IPS DF 6.9 (cell line): ENCODE measurements at regions not wholly inside any gene's neighbourhood (a gene's known extent, or its start where the extent isn't known, plus 50 kb on each side); places are given as distances from the start of the nearest gene placed in this dataset.
"Not testable (repeated sequence)": the region's sequence is repeated elsewhere in the genome, so short reads cannot be mapped to it uniquely, and the experiment has no call there.

Experiments used
- DNase-seq: peaks from one replicate; pipeline ENCODE4 v3.0.0-alpha.2; 2013; ENCODE audit warnings: low read depth, low spot score
- H3K27ac ChIP-seq: one replicate; pipeline ENCODE4 v1.5.1; 2013; ENCODE audit warnings: low read length, control low read depth
- H3K27me3 ChIP-seq: 2 replicates; pipeline ENCODE4 v1.6.1; 2013; ENCODE audit warnings: mild to moderate bottlenecking, low read length; ENCODE audit not compliant: control insufficient read depth, insufficient read depth
- H3K36me3 ChIP-seq: 2 replicates; pipeline ENCODE4 v1.6.1; 2013; ENCODE audit warnings: low read length; ENCODE audit not compliant: control insufficient read depth, insufficient read depth
- H3K4me1 ChIP-seq: 2 replicates; pipeline ENCODE4 v1.6.1; 2013; ENCODE audit warnings: low read length; ENCODE audit not compliant: control insufficient read depth, insufficient read depth
- H3K4me3 ChIP-seq: 2 replicates; pipeline ENCODE4 v1.5.1; 2013; ENCODE audit warnings: mild to moderate bottlenecking, low read length
- H3K9me3 ChIP-seq: 2 replicates; pipeline ENCODE4 v1.6.1; 2013; ENCODE audit warnings: low read length, inconsistent platforms; ENCODE audit not compliant: control insufficient read depth, insufficient read depth
- WGBS: extraction: QIAGEN DNeasy Blood & Tissue Kit; methylation state at CpG from one replicate; pipeline ENCODE4 v1.1.7; 2013; ENCODE audit warnings: mixed read lengths, missing lambda C conversion rate; ENCODE audit not compliant: insufficient read length, insufficient coverage; 5-methylcytosine and 5-hydroxymethylcytosine counted together

DNA sequence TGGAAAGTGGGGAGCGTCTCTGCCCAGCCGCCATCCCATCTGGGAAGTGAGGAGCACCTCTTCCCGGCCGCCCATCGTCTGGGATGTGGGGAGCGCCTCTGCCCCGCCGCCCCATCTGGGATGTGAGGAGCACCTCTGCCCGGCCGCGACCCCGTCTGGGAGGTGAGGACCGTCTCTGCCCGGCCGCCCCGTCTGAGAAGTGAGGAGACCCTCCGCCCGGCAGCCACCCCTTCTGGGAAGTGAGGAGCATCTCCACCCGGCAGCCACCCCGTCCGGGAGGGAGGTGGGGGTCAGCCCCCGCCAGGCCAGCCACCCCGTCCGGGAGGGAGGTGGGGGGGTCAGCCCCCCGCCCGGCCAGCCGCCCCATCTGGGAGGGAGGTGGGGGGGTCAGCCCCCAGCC, 190.0 kb upstream of the MGAT5 start:
- H3K9me3 ChIP-seq, H3K27ac ChIP-seq, H3K27me3 ChIP-seq, H3K4me1 ChIP-seq, H3K36me3 ChIP-seq, H3K4me3 ChIP-seq, DNase-seq: not testable (repeated sequence)
- WGBS, result no CpG with 5 or more reads among the region's 27 CpGs

- H3K27me3 ChIP-seq, result no peaks in the 10 kb centered on the region
- H3K36me3 ChIP-seq, result no peaks in the 10 kb centered on the region
- DNase-seq, result no peak
- H3K4me1 ChIP-seq, result no peaks in the 10 kb centered on the region
- H3K9me3 ChIP-seq, result no peaks in the 10 kb centered on the region
- WGBS, result no CpG with 5 or more reads among the region's 6 CpGs
- no peak overlapping the region for H3K4me3 ChIP-seq
- no peak overlapping the region for H3K27ac ChIP-seq
Observed at GRCh38 chr2:134070281-134070741, 183.6 kb upstream of the MGAT5 start.

DNA sequence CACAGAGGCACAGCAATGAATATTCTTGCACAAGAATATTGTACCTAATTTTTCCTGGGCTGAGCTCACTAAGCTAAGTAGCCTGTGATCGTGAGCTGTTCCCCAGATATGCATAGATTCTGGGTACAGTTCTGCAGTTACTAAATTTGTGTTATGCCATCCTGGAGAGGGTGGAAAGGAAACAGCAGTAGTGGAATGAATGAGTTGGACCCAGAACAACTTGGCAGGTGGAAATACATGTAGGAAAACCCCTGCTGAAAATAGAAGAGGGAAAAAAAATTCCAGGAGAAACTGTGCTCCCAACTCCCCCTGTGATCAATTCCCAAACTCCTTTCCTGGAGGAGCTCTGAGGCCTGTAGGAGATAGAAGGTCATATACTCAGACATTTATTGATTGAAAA, 181.5 kb upstream of the MGAT5 start:
- H3K27me3 ChIP-seq, result no peaks in the 10 kb centered on the region
- H3K4me3 ChIP-seq, result no peak overlapping the region
- no peak for DNase-seq
- WGBS, result no CpG with 5 or more reads among the region's 1 CpG
- no peaks in the 10 kb centered on the region for H3K9me3 ChIP-seq
- no peaks in the 10 kb centered on the region for H3K4me1 ChIP-seq
- no peaks in the 10 kb centered on the region for H3K36me3 ChIP-seq
- H3K27ac ChIP-seq, result no peak overlapping the region

DNA sequence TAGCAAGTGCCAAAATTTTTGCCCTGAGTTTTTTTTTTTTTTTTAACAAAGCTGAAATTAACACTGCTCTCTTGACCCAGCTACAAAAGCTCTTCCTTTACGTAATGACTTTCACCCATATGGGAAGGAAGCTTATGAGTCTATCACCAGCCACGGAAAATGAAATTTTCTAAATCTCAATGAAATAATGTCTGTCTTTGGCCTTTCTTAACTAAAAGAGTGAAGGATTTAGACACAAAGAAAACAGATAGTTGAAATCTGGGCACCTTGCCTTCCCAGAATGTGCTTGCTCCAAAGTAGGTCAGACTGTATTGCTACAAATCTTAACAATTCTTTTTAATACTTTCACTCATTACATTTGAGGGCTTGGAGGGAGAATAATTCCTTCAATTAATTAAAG, 180.8 kb upstream of the MGAT5 start:
- Histone ChIP-seq H3K4me1 (no peaks in the 10 kb centered on the region), H3K9me3 (no peaks in the 10 kb centered on the region), H3K4me3 (no peak overlapping the region), H3K36me3 (no peaks in the 10 kb centered on the region), H3K27ac (no peak overlapping the region), H3K27me3 (no peaks in the 10 kb centered on the region)
- no peak for DNase-seq
- WGBS, result no CpG with 5 or more reads among the region's 2 CpGs

- Histone ChIP-seq H3K27me3 (no peaks in the 10 kb centered on the region), H3K4me1 (no peaks in the 10 kb centered on the region), H3K9me3 (no peaks in the 10 kb centered on the region), H3K4me3 (no peak overlapping the region), H3K27ac (no peak overlapping the region), H3K36me3 (no peaks in the 10 kb centered on the region)
- WGBS, result no CpG with 5 or more reads among the region's 7 CpGs
- no peak for DNase-seq
Observed at GRCh38 chr2:134074619-134075018, 179.3 kb upstream of the MGAT5 start.

- Histone ChIP-seq H3K9me3 (no peaks in the 10 kb centered on the region), H3K4me1 (no peaks in the 10 kb centered on the region), H3K4me3 (no peak overlapping the region), H3K27me3 (no peaks in the 10 kb centered on the region), H3K27ac (no peak overlapping the region), H3K36me3 (no peaks in the 10 kb centered on the region)
- no peak for DNase-seq
- no CpG with 5 or more reads among the region's 4 CpGs for WGBS
Observed at GRCh38 chr2:134075204-134075603, 178.7 kb upstream of the MGAT5 start.

GRCh38 chr2:134078354-134078753, 175.5 kb upstream of the MGAT5 start:
- Histone ChIP-seq H3K27ac (no peak overlapping the region), H3K27me3 (no peaks in the 10 kb centered on the region), H3K4me3 (no peak overlapping the region), H3K4me1 (peaks cover 2% of the 10 kb centered on the region; the same call in 1 of the 2 replicates), H3K9me3 (no peaks in the 10 kb centered on the region), H3K36me3 (no peaks in the 10 kb centered on the region)
- no peak for DNase-seq
- no CpG with 5 or more reads among the region's 1 CpG for WGBS

DNA sequence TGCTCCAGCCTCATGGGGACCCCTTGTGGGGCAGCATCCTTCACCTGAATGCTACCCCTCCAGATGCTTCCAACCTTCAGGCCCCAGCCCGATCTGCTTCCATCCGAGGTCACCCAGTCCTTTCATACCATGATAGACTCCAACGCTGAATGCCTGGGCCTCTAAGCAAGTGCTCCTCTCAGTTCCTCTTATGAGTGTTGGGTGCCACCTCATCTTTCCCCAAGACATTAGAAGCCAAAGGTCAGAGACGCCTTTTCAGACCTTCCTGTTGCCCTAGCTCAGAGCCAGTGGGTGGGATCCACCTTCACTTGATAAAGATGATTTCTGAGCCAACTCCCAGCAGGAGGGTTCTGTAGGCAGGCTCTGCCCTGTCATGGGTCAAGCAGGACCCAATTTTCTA, 174.5 kb upstream of the MGAT5 start:
- Histone ChIP-seq H3K9me3 (no peaks in the 10 kb centered on the region), H3K4me1 (peaks cover 2% of the 10 kb centered on the region; the same call in 1 of the 2 replicates), H3K36me3 (no peaks in the 10 kb centered on the region), H3K4me3 (no peak overlapping the region), H3K27me3 (no peaks in the 10 kb centered on the region), H3K27ac (no peak overlapping the region)
- DNase-seq, result no peak
- no CpG with 5 or more reads among the region's 4 CpGs for WGBS

DNA sequence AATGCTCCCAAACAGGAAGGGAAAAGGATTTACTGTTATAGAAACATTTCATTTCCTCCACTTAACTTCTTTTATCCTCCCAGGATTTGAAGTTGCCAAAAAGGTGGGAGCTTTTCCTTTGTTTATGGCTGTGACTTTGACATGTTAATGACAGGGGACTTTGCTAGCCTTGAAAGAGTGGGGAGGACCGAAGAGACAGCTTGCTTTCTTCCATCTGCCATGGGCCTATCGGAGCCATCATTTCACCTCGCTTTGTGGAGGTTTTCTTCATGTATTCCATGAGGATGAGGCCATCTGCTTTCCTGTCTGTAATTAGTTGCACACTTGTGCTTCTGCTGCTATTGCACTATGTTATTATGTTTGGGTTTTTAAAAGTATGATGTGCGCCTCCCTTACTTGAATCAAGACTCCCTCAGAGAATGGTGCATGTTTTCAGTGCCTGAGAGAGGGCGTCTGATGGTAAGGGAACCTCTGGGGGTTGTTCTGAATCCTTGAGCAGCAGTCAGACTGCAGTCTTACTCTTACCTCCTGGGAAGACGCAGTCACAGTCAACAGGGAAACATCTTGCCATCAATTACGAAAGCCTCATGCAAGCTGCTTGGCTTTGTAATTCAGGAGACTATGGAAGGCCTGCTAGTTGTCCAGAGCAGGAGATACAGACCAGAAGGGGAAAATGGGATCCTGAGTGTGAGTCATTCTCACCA, 173.3 kb upstream of the MGAT5 start:
- no peaks in the 10 kb centered on the region for H3K9me3 ChIP-seq
- H3K27ac ChIP-seq, result no peak overlapping the region
- DNase-seq, result no peak
- H3K27me3 ChIP-seq, result no peaks in the 10 kb centered on the region
- no peak overlapping the region for H3K4me3 ChIP-seq
- no CpG with 5 or more reads among the region's 7 CpGs for WGBS
- H3K36me3 ChIP-seq, result no peaks in the 10 kb centered on the region
- H3K4me1 ChIP-seq, result peaks cover 2% of the 10 kb centered on the region; the same call in 1 of the 2 replicates

DNA sequence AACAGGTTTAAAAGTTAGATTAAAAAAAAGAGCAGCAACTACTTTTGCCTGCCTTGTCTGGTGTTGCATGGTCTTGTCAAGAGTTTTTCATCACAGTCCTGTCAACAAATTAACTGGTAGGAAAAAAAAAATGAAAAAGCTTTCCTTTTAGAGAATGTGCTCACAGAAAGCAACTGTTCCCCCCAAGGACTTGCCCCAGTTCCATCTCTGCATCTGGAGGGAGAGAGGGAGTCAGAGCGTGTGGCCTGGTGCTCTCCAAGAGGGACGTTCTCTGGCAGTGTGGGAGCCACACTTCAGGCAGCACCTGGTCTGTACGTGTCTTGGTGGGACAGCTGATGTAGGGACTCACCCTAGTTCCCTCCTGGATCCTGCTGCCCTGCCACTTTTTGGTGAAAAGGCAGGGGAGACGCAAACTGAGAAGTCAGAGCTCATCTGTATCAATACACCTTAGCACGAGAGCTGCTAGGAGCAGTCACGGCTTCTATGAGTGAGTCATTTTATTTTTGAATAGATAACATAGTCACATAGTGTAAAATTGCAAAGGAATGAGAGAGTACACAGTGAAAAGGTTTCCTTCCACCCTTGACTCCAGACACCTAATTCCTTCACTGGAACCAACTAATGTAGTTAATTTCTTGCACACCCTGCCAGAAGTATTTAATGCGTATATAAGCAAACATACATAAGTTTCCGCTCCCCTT, 172.5 kb upstream of the MGAT5 start:
- H3K27ac ChIP-seq, result no peak overlapping the region
- H3K9me3 ChIP-seq, result no peaks in the 10 kb centered on the region
- no peak for DNase-seq

More for the DNA sequence above, 172.5 kb upstream of the MGAT5 start:
- Histone ChIP-seq H3K4me3 (no peak overlapping the region), H3K4me1 (peaks cover 2% of the 10 kb centered on the region; the same call in 1 of the 2 replicates), H3K27me3 (no peaks in the 10 kb centered on the region), H3K36me3 (no peaks in the 10 kb centered on the region)
- no CpG with 5 or more reads among the region's 8 CpGs for WGBS
